ENCODE measurements at regions not wholly inside any gene's neighbourhood (a gene's known extent, or its start where the extent isn't known, plus 50 kb on each side); places are given as distances from the start of the nearest gene placed in this dataset.

DNA sequence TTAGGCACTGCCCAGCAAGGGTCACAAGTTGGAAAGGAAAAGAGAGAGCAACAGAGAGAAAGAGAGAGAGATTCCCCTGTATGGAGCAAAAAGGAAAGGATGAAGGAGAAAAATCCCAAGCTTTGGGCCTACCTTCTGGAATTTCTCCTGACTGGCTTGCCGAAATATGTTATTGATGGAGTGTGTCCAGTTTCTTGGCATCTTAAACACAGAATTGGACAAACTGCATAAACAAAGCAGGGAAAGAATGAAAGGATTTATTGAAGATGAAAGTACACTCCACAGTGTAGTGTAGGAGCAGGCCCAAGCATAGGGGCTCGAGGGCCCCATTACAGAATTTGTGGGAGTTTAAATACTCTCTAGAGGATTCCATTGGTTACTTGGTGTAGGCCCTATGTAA is 627.8 kb upstream of the CNTNAP2 start:
- no peak for ATAC-seq
- intact Hi-C loops (cut with DNase I) = loop anchor here in 1 of 10 donors (10.0 kb wide), 1 partner anchor 56 kb away; no protein-coding TSS in a partner anchor
- WGBS, 2 donors = 24 to 26% methylated on average over 2 of the region's 2 CpGs
- H3K9me3 ChIP-seq = peaks cover 0 to 33% (median 17%) of the 10 kb centered on the region in 11 donors
- no peak for DNase-seq
- H3K4me1 ChIP-seq = no peaks in the 10 kb centered on the region
- H3K36me3 ChIP-seq = no peaks in the 10 kb centered on the region
- H3K27me3 ChIP-seq = no peaks in the 10 kb centered on the region
- TF ChIP-seq, protein P1, sequence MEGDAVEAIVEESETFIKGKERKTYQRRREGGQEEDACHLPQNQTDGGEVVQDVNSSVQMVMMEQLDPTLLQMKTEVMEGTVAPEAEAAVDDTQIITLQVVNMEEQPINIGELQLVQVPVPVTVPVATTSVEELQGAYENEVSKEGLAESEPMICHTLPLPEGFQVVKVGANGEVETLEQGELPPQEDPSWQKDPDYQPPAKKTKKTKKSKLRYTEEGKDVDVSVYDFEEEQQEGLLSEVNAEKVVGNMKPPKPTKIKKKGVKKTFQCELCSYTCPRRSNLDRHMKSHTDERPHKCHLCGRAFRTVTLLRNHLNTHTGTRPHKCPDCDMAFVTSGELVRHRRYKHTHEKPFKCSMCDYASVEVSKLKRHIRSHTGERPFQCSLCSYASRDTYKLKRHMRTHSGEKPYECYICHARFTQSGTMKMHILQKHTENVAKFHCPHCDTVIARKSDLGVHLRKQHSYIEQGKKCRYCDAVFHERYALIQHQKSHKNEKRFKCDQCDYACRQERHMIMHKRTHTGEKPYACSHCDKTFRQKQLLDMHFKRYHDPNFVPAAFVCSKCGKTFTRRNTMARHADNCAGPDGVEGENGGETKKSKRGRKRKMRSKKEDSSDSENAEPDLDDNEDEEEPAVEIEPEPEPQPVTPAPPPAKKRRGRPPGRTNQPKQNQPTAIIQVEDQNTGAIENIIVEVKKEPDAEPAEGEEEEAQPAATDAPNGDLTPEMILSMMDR (IDR thresholded peaks at IDR 0.05) = no peak
- H3K27ac ChIP-seq = no peak overlapping the region
- no peak overlapping the region for H3K4me3 ChIP-seq

DNA sequence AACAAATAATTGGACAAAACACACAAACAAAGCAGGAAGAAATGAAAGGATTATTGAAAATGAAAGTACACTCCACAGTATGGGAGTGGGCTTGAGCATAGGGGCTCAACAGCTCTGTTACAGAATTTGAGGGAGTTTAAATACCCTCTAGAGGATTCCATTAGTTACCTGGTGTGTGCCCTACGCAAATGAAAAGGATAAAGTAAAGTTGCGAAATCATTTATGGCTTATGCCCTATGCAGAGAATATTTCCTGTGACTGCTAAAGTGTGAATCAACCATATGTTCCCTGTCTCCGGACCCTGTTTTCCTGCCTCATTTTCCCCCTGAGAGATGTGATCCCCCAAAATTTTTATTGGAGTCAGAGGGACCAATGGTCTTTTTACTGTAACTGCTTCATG is 634.6 kb upstream of the CNTNAP2 start:
- peaks cover 0 to 14% (median 0%) of the 10 kb centered on the region in 11 donors for H3K9me3 ChIP-seq
- 54 to 69% methylated on average over 3 of the region's 3 CpGs for WGBS, 2 donors
- TF ChIP-seq, protein P1 (IDR thresholded peaks at IDR 0.05) = no peak
- ATAC-seq = no peak
- intact Hi-C loops (cut with DNase I) = loop anchor here in 1 of 10 donors (10.0 kb wide), 1 partner anchor 63 kb away; no protein-coding TSS in a partner anchor
- H3K36me3 ChIP-seq = no peaks in the 10 kb centered on the region
- no peak overlapping the region for H3K27ac ChIP-seq
- H3K27me3 ChIP-seq = no peaks in the 10 kb centered on the region
- DNase-seq = no peak
- no peaks in the 10 kb centered on the region for H3K4me1 ChIP-seq
- no peak overlapping the region for H3K4me3 ChIP-seq

DNA sequence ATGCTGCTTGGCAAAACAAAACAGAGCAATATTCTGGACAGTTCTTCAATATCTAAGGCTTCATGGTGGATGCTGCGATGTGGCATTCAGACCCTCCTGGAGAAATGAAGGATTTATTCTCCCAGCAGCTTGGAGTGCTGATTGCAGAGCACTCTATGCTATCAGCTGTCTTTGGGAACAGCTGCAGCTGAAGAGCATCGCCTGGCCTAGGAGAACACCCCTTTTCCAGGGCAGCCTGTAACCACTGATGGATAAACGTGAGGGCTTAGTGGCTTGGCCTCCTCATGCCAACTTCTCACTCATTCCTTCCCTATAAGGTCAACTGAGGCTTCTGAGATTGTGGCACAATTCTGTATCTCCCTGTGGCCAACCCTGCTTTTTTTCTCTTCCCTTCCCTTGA is 638.1 kb upstream of the CNTNAP2 start:
- intact Hi-C loops (cut with DNase I) = no loop called here
- Histone ChIP-seq H3K27me3 (no peaks in the 10 kb centered on the region), H3K4me3 (no peak overlapping the region), H3K4me1 (no peaks in the 10 kb centered on the region), H3K36me3 (no peaks in the 10 kb centered on the region), H3K9me3 (peaks cover 0 to 7% (median 0%) of the 10 kb centered on the region in 11 donors), H3K27ac (no peak overlapping the region)
- ATAC-seq = no peak
- TF ChIP-seq, protein P1 (IDR thresholded peaks at IDR 0.05) = no peak
- WGBS, 2 donors = 33 to 39% methylated on average over 3 of the region's 3 CpGs
- no peak for DNase-seq

DNA sequence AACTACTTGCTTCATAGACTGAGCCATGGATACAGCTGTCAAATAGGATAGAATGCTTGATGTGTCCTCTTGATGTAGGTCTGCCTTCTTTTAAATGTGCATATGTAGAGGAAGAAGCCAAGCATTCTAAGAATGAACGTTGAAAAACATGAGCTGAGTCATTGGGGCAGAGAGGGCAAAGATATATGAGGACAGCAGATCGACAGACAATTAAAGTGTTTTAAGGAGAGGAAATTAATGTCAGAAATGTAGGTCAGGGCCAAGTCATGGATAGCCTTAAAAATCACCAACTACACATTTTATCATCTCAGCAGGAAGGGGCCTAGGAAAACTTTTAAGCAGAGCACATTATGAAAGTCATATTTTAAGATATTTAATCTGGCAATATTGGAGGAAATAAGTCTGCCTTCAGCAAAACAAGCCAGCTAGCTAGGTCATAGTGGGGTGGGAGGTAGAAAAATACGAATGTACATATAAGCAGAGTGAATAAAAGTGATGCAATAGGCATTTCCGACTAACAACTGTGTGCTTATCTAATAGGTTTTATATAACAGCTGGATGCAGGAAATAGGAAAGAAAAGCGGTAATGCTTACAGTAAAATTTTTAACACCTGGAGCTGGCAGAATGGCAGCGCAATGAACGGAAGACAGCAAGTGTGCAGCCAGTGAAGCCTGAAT is 638.3 kb upstream of the TPK1 start:
- WGBS, 2 donors = 47 to 49% methylated on average over 7 of the region's 7 CpGs
- H3K4me1 ChIP-seq = no peaks in the 10 kb centered on the region
- no peak overlapping the region for H3K4me3 ChIP-seq
- TF ChIP-seq, protein P1 (IDR thresholded peaks at IDR 0.05) = no peak
- intact Hi-C loops (cut with DNase I) = no loop called here
- H3K27me3 ChIP-seq = no peaks in the 10 kb centered on the region
- no peak for ATAC-seq
- H3K9me3 ChIP-seq = no peaks in the 10 kb centered on the region
- no peak overlapping the region for H3K27ac ChIP-seq
- H3K36me3 ChIP-seq = no peaks in the 10 kb centered on the region
- DNase-seq = no peak

All from heart right ventricle (tissue), 16 donors.